ENCODE measurements at regions not wholly inside any gene's neighbourhood (a gene's known extent, or its start where the extent isn't known, plus 50 kb on each side); places are given as distances from the start of the nearest gene placed in this dataset.
"Not testable (repeated sequence)": the region's sequence is repeated elsewhere in the genome, so short reads cannot be mapped to it uniquely, and the experiment has no call there.

- intact Hi-C loops (cut with micrococcal nuclease), result no loop called here
Measured at GRCh38 chrX:22526339-22526738, 253.6 kb downstream of the CBLL2 start.

- intact Hi-C loops (cut with micrococcal nuclease), result no loop called here
Measured at GRCh38 chrX:22527302-22527701, 254.6 kb downstream of the CBLL2 start.

DNA sequence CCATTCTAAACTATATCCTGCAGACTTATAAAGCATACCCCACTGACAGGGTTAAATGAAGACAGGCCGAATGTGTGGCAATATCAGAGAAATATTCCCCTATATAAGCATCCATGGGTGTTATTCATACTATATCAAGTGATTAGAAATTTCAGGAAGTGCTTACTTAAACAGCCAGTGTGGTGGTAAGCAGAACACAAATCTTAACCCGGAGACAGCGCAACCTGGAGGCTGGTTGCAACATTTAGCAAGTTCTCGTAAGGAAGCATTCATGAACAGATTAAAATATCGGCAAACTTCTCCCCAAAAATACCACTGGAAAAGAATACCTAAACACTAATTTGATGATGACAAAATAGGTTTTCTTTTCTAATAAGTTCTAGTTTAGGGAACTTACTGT lies 261.2 kb downstream of the CBLL2 start:
- intact Hi-C loops (cut with micrococcal nuclease), result no loop called here

GRCh38 chrX:22534643-22535042 lies 261.9 kb downstream of the CBLL2 start:
- intact Hi-C loops (cut with micrococcal nuclease), result no loop called here

- intact Hi-C loops (cut with micrococcal nuclease), result no loop called here
Measured at GRCh38 chrX:22536746-22537304, 264.1 kb downstream of the CBLL2 start.

- intact Hi-C loops (cut with micrococcal nuclease), result no loop called here
Measured at GRCh38 chrX:22538580-22538979, 265.9 kb downstream of the CBLL2 start.

- intact Hi-C loops (cut with micrococcal nuclease), result no loop called here
Measured at GRCh38 chrX:22541926-22542325, 269.2 kb downstream of the CBLL2 start.

DNA sequence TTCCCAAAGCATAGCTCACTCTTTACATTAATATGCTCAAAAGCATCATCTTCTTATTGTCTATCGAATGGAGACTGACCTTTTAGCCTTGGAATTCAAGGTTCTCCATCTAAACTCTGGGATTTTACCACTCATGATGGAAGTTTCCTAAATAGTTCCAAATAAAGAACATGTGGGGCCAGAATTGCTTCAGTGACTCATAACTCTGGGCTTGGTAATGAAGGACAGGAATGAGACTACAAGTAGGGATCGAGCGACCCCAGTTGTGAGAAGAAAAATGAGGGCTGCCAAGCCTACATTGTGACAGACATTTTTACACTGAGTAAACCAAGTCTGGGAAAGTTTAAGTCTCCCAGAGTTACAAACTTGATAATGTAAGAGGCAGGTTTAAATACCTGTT lies 269.9 kb downstream of the CBLL2 start:
- intact Hi-C loops (cut with micrococcal nuclease), result no loop called here

DNA sequence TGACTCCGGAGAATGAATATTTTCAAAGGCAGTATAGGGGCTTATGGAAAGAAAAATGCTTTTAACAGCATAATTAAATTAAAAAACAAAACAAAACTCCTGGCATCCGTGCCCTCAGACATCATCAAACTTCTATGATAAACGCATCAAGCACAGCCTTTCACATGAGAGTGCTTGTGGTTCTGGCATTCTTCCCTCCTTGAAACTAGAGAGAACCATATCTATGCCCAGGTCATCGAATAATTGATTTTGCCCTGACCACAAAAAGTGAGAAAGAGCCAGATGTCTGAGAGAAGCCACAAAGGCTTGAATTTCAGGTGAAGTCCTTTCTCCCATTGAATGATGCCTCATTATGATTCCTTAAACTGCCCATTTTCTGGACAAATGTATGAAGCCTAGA lies 286.8 kb downstream of the CBLL2 start:
- intact Hi-C loops (cut with micrococcal nuclease), result no loop called here

GRCh38 chrX:22575161-22575845 lies 302.6 kb downstream of the CBLL2 start:
- intact Hi-C loops (cut with micrococcal nuclease), result no loop called here

GRCh38 chrX:22577181-22577580 lies 304.5 kb downstream of the CBLL2 start:
- intact Hi-C loops (cut with micrococcal nuclease), result no loop called here

GRCh38 chrX:22585831-22586230 lies 313.1 kb downstream of the CBLL2 start:
- intact Hi-C loops (cut with micrococcal nuclease), result no loop called here

GRCh38 chrX:22589845-22590244 lies 317.1 kb downstream of the CBLL2 start:
- intact Hi-C loops (cut with micrococcal nuclease), result no loop called here

GRCh38 chrX:22594766-22595165 lies 322.1 kb downstream of the CBLL2 start:
- intact Hi-C loops (cut with micrococcal nuclease), result no loop called here

DNA sequence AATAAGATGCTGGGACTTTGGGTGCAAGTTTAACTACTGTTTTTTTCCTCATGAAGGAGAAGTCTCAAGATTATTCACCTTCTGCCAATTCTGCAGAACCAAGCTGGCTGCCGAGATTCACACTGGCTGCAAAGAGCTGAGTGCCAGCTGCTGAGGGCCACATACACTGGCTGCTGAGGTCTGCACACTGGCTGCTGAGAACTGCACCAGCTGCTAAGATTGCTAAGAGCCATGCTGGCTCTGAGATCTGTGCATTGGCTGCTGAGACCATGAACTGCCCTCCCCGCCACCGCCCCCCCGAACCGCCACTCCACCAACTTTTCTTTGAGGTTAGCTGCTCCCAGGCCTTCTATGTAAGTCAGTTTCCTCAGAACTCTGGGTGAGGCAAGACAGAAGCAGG lies 330.3 kb downstream of the CBLL2 start:
- intact Hi-C loops (cut with micrococcal nuclease), result no loop called here

GRCh38 chrX:22609452-22609851 lies 336.7 kb downstream of the CBLL2 start:
- intact Hi-C loops (cut with micrococcal nuclease), result not testable (repeated sequence)

DNA sequence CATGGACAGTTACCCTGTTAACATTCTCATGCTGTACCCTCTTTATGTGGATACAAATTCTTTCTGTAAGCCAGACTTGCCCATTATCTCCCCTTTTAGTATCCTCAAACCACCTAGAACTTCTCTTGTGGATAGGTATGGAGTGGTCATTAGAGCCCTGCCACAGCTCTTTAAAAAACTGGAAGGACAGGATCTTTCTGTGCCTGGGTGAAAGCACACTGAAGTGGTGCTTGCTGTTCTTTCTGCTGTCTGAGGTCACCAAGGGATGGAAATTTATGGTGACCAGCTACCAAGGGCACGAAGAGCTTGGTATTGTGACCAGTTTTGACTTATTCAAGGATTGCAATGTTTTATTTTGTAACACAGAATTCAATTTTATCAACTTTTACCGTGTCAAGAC lies 344.2 kb downstream of the CBLL2 start:
- intact Hi-C loops (cut with micrococcal nuclease), result no loop called here

- intact Hi-C loops (cut with micrococcal nuclease), result no loop called here
Measured at GRCh38 chrX:22627576-22627975, 354.9 kb downstream of the CBLL2 start.

GRCh38 chrX:22628275-22628674 lies 355.6 kb downstream of the CBLL2 start:
- intact Hi-C loops (cut with micrococcal nuclease), result no loop called here

DNA sequence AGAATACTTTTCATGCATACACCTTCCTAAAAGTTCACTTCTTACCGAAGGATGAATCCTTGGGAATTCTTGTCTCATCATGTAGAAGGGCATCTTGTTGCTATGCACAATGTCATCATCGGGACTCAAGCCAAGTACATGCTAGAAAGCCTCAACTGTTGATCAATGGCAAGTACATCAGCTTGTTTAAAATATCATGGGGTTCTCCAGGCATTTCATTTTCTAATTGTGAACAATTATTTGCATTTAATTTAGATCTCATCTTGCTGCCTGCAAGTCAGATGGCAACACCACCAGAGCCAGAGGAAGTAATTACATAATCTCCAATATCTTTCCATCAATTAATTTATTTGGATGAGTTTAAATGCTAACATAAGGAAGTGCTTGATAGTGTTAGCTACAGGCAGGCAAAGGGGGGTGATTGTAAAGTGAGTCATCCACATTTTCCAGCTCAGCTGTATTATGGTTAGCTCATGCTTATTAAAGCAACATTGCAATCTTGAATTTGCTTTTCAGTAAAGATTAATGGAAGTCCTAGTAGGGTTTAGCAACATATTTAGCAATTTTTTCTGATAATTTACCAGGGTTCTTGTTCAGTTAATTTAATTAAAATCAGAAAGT lies 356.5 kb downstream of the CBLL2 start:
- intact Hi-C loops (cut with micrococcal nuclease), result no loop called here

DNA sequence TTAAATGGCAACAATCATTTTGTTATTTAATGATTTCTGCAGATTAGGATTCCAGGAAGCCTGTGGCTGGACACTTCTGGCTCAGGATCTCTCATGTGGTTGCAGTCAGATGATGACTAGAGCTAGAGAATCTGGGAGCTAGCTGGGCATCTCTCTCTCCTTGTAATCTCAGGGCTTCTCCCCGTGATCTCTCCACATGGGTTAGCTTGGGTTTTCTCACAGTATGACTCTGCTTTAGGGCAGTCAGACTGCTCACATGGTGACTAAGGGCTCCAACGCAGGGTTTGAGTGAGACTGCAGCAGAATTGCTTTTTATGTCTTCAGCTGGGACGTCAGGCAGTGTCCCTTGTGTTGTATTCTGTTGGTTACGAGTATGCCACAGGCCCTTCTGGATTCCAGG lies 361.4 kb downstream of the CBLL2 start:
- intact Hi-C loops (cut with micrococcal nuclease), result no loop called here

- intact Hi-C loops (cut with micrococcal nuclease), result no loop called here
Measured at GRCh38 chrX:22634751-22635150, 362.0 kb downstream of the CBLL2 start.

DNA sequence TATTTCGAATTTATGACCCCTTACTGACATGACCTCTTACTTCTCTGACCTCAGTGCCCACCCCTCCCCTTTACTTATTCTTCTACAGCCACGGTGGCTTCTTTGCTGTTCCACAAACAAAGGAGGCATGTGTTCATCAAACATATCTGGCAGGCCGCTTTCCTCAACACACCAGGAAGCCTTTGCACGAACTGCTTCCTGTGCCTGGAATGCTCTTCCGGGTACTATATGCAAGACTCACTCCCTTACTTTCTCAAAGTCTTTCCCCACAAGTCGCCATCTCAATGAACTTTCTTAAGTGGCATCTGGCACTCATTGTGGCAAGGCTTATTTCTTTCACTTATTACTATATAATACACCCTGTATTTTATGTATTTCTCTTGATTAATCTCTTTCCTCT lies 351.5 kb upstream of the DDX53 start:
- intact Hi-C loops (cut with micrococcal nuclease), result no loop called here

All from T-helper 1 cell treated with Interleukin-12 subunit alpha and Interleukin-12 subunit beta and Interleukin-4 antibody, amounts not matched to agents 30 ng/mL and 1 ng/mL, for 36 hours (primary cell).